Liver (tissue), 8 donors: ENCODE measurements at regions not wholly inside any gene's neighbourhood (a gene's known extent, or its start where the extent isn't known, plus 50 kb on each side); places are given as distances from the start of the nearest gene placed in this dataset.

Experiments
- DNase-seq: peaks from one replicate; pipeline ENCODE4 v3.0.0-alpha.2; 2017; ENCODE audit warnings: low spot score
- H3K27ac ChIP-seq, 2 donors: one replicate each; pipeline ENCODE4 v1.7.0; 2013; ENCODE audit warnings: inconsistent platforms in 2 of 2, low read length in 2 of 2, control low read depth in 1 of 2, low read depth in 1 of 2, mild to moderate bottlenecking in 1 of 2
- H3K27me3 ChIP-seq, 4 donors: one replicate each; pipeline versions ENCODE4 v1.6.1 to v1.7.0; 2013; ENCODE audit warnings: low read length in 3 of 4, inconsistent platforms in 1 of 4, mild to moderate bottlenecking in 1 of 4, moderate library complexity in 1 of 4; ENCODE audit not compliant: control insufficient read depth in 4 of 4, insufficient read depth in 4 of 4
- H3K36me3 ChIP-seq, 4 donors: one replicate each; pipeline versions ENCODE4 v1.6.1 to v1.7.0; 2013; ENCODE audit warnings: low read length in 3 of 4, mild to moderate bottlenecking in 3 of 4, low read depth in 1 of 4, moderate library complexity in 1 of 4; ENCODE audit not compliant: control insufficient read depth in 4 of 4, insufficient read depth in 3 of 4
- H3K4me1 ChIP-seq, 4 donors: one replicate each; pipeline versions ENCODE4 v1.6.1 to v1.7.0; 2013; ENCODE audit warnings: low read length in 3 of 4, mild to moderate bottlenecking in 3 of 4, moderate library complexity in 1 of 4; ENCODE audit not compliant: control insufficient read depth in 4 of 4, insufficient read depth in 4 of 4
- H3K4me3 ChIP-seq, 3 donors: one replicate each; pipeline versions ENCODE4 v1.6.1 to v1.7.0; 2013; ENCODE audit warnings: low read length in 3 of 3, control low read depth in 1 of 3, low read depth in 1 of 3, mild to moderate bottlenecking in 1 of 3
- H3K9ac ChIP-seq, 2 donors: one replicate each; pipeline ENCODE4 v1.7.0; 2013; ENCODE audit warnings: low read length in 2 of 2, mild to moderate bottlenecking in 2 of 2, moderate library complexity in 2 of 2, control low read depth in 1 of 2, low read depth in 1 of 2
- H3K9me3 ChIP-seq, 4 donors: one replicate each; pipeline versions ENCODE4 v1.6.1 to v1.7.0; 2013; ENCODE audit warnings: low read length in 3 of 4; ENCODE audit not compliant: control insufficient read depth in 4 of 4
- ATF3 ChIP-seq: IDR thresholded peaks from 2 replicates; pipeline ENCODE4 v1.6.1; 2016; ENCODE audit warnings: antibody characterized with exemption
- CTCF ChIP-seq: fragments of 150-350 bp; IDR thresholded peaks from 2 replicates; pipeline ENCODE4 v1.5.1; 2017; ENCODE audit warnings: improper control_type of control experiment, low read depth, low read length; ENCODE audit not compliant: missing input control
- EGR1 ChIP-seq, 2 donors: IDR thresholded peaks; 2 replicates each; pipeline ENCODE4 v1.6.1; 2016 to 2018; ENCODE audit warnings: antibody characterized with exemption in 2 of 2, low read depth in 2 of 2
- FOXA1 ChIP-seq: IDR thresholded peaks from 2 replicates; pipeline ENCODE4 v1.6.1; 2016; ENCODE audit warnings: antibody characterized with exemption
- FOXA2 ChIP-seq: IDR thresholded peaks from 2 replicates; pipeline ENCODE4 v1.6.1; 2016; ENCODE audit warnings: antibody characterized with exemption
- GABPA ChIP-seq, 2 donors: IDR thresholded peaks in 1 of 2; conservative IDR thresholded peaks in 1 of 2; 2 replicates each; pipeline ENCODE4 v1.6.1; 2016; ENCODE audit warnings: antibody characterized with exemption in 2 of 2, mild to moderate bottlenecking in 1 of 2, moderate library complexity in 1 of 2
- HNF4A ChIP-seq, 2 donors: conservative IDR thresholded peaks; 2 replicates each; pipeline ENCODE4 v1.6.1; 2016; ENCODE audit warnings: antibody characterized with exemption in 2 of 2, mild to moderate bottlenecking in 2 of 2
- HNF4G ChIP-seq: IDR thresholded peaks from 2 replicates; pipeline ENCODE4 v1.6.1; 2016; ENCODE audit warnings: antibody characterized with exemption
- JUND ChIP-seq, 2 donors: IDR thresholded peaks; 2 replicates each; pipeline ENCODE4 v1.6.1; 2016; ENCODE audit warnings: antibody characterized with exemption in 2 of 2
- MAX ChIP-seq: IDR thresholded peaks from 2 replicates; pipeline ENCODE4 v1.6.1; 2016; ENCODE audit warnings: antibody characterized with exemption
- NR2F2 ChIP-seq: IDR thresholded peaks from 2 replicates; pipeline ENCODE4 v1.6.1; 2016; ENCODE audit warnings: antibody characterized with exemption
- RAD21 ChIP-seq, 2 donors: IDR thresholded peaks; 2 replicates each; pipeline ENCODE4 v1.6.1; 2016; ENCODE audit warnings: antibody characterized with exemption in 2 of 2, mild to moderate bottlenecking in 2 of 2
- REST ChIP-seq: IDR thresholded peaks from 2 replicates; pipeline ENCODE4 v1.6.1; 2016; ENCODE audit warnings: antibody characterized with exemption, mild to moderate bottlenecking
- RXRA ChIP-seq, 2 donors: IDR thresholded peaks; 2 replicates each; pipeline ENCODE4 v1.6.1; 2017 to 2018; ENCODE audit warnings: antibody characterized with exemption in 2 of 2, mild to moderate bottlenecking in 1 of 2
- SP1 ChIP-seq: IDR thresholded peaks from 2 replicates; pipeline ENCODE4 v1.6.1; 2018; ENCODE audit warnings: antibody characterized with exemption, mild to moderate bottlenecking
- TAF1 ChIP-seq: conservative IDR thresholded peaks from 2 replicates; pipeline ENCODE4 v1.6.1; 2016; ENCODE audit warnings: antibody characterized with exemption, mild to moderate bottlenecking
- YY1 ChIP-seq: IDR thresholded peaks from 2 replicates; pipeline ENCODE4 v1.6.1; 2016; ENCODE audit warnings: antibody characterized with exemption, mild to moderate bottlenecking
- ZBTB33 ChIP-seq: IDR thresholded peaks from 2 replicates; pipeline ENCODE4 v1.6.1; 2016; ENCODE audit warnings: antibody characterized with exemption
- WGBS: extraction: QIAGEN DNeasy Blood & Tissue Kit; methylation state at CpG from one replicate; pipeline ENCODE4 v1.1.7; 2013; 5-methylcytosine and 5-hydroxymethylcytosine counted together
- donor health status: healthy.
- donor health status: healthy.
- donor health status: healthy.
- donor health status: healthy.
- donor health status: healthy.

- Histone ChIP-seq H3K36me3 (no peaks in the 10 kb centered on the region), H3K27me3 (no peaks in the 10 kb centered on the region), H3K9me3 (no peaks in the 10 kb centered on the region), H3K4me1 (no peaks in the 10 kb centered on the region), H3K9ac (no peak overlapping the region), H3K27ac (no peak overlapping the region), H3K4me3 (no peak overlapping the region)
- no peak for DNase-seq
- WGBS = 77% methylated on average over 3 of the region's 3 CpGs
- TF ChIP-seq HNF4G (no peak), SP1 (no peak), MAX (no peak), CTCF (no peak), YY1 (no peak), HNF4A (conservative IDR thresholded peaks at IDR 0.05) (no peak), GABPA (IDR thresholded peaks at IDR 0.05 in 1 of 2, conservative IDR thresholded peaks at IDR 0.05 in 1 of 2) (no peak), JUND (IDR thresholded peaks at IDR 0.05) (no peak), RXRA (IDR thresholded peaks at IDR 0.05) (no peak), ATF3 (no peak), FOXA1 (no peak), FOXA2 (no peak), REST (no peak), NR2F2 (no peak), EGR1 (IDR thresholded peaks at IDR 0.05; ENCODE audit: low read depth in 2 of 2) (no peak), RAD21 (IDR thresholded peaks at IDR 0.05) (no peak), ZBTB33 (no peak), TAF1 (no peak)
These were observed 51.9 kb upstream of the NLGN4Y start for GRCh38 chrY:14472421-14472820.

GRCh38 chrY:14473320-14473719 is 51.0 kb upstream of the NLGN4Y start:
- no peak for DNase-seq

More at GRCh38 chrY:14473320-14473719, 51.0 kb upstream of the NLGN4Y start:
- Histone ChIP-seq H3K36me3 (no peaks in the 10 kb centered on the region), H3K9ac (no peak overlapping the region), H3K27me3 (no peaks in the 10 kb centered on the region), H3K9me3 (no peaks in the 10 kb centered on the region), H3K4me1 (no peaks in the 10 kb centered on the region), H3K27ac (no peak overlapping the region), H3K4me3 (no peak overlapping the region)
- TF ChIP-seq RXRA (IDR thresholded peaks at IDR 0.05) = no peak
- WGBS = 70% methylated on average over 3 of the region's 3 CpGs
